Parathyroid adenoma (tissue), 2 donors: ENCODE measurements at regions not wholly inside any gene's neighbourhood (a gene's known extent, or its start where the extent isn't known, plus 50 kb on each side); places are given as distances from the start of the nearest gene placed in this dataset.

ENCODE experiments used
- H2AFZ ChIP-seq: fragments of 300-600 bp; sonication (generic); one replicate; pipeline ENCODE4 v1.7.0; 2017; ENCODE audit warnings: antibody characterized with exemption, mild to moderate bottlenecking
- H3K27ac ChIP-seq: fragments of 300-600 bp; sonication (generic); one replicate; pipeline ENCODE4 v1.7.0; 2017
- H3K27me3 ChIP-seq: fragments of 300-600 bp; sonication (generic); one replicate; pipeline ENCODE4 v1.7.0; 2017; ENCODE audit warnings: low read length; ENCODE audit not compliant: control insufficient read depth, insufficient read depth
- H3K36me3 ChIP-seq: fragments of 300-600 bp; sonication (generic); one replicate; pipeline ENCODE4 v1.7.0; 2017; ENCODE audit warnings: low read length; ENCODE audit not compliant: control insufficient read depth, insufficient read depth
- H3K4me1 ChIP-seq: fragments of 300-600 bp; sonication (generic); one replicate; pipeline ENCODE4 v1.7.0; 2017; ENCODE audit warnings: control low read depth
- H3K4me2 ChIP-seq: fragments of 300-600 bp; sonication (generic); one replicate; pipeline ENCODE4 v1.7.0; 2017; ENCODE audit warnings: low read length
- H3K4me3 ChIP-seq: fragments of 300-600 bp; sonication (generic); one replicate; pipeline ENCODE4 v1.7.0; 2017; ENCODE audit warnings: low read depth, low read length
- H3K79me2 ChIP-seq: fragments of 300-600 bp; sonication (generic); one replicate; pipeline ENCODE4 v1.7.0; 2017; ENCODE audit warnings: control low read depth
- H3K9ac ChIP-seq: fragments of 300-600 bp; sonication (generic); one replicate; pipeline ENCODE4 v1.7.0; 2017; ENCODE audit warnings: mild to moderate bottlenecking
- H3K9me3 ChIP-seq: fragments of 300-600 bp; sonication (generic); one replicate; pipeline ENCODE4 v1.7.0; 2017; ENCODE audit warnings: low read length; ENCODE audit not compliant: control insufficient read depth
- TF ChIP-seq, protein P1 (sequence below): fragments of 300-600 bp; sonication (generic); IDR thresholded peaks from one replicate; pipeline ENCODE4 v1.7.0; 2017; ENCODE audit warnings: antibody characterized with exemption, mild to moderate bottlenecking
- donor health status: primary hyperparathyroidism.

- no peak overlapping the region for H3K9ac ChIP-seq
- H3K9me3 ChIP-seq: no peaks in the 10 kb centered on the region
- no peaks in the 10 kb centered on the region for H3K4me1 ChIP-seq
- H3K27me3 ChIP-seq: no peaks in the 10 kb centered on the region
- H3K79me2 ChIP-seq: no peaks in the 10 kb centered on the region
- TF ChIP-seq, protein P1, sequence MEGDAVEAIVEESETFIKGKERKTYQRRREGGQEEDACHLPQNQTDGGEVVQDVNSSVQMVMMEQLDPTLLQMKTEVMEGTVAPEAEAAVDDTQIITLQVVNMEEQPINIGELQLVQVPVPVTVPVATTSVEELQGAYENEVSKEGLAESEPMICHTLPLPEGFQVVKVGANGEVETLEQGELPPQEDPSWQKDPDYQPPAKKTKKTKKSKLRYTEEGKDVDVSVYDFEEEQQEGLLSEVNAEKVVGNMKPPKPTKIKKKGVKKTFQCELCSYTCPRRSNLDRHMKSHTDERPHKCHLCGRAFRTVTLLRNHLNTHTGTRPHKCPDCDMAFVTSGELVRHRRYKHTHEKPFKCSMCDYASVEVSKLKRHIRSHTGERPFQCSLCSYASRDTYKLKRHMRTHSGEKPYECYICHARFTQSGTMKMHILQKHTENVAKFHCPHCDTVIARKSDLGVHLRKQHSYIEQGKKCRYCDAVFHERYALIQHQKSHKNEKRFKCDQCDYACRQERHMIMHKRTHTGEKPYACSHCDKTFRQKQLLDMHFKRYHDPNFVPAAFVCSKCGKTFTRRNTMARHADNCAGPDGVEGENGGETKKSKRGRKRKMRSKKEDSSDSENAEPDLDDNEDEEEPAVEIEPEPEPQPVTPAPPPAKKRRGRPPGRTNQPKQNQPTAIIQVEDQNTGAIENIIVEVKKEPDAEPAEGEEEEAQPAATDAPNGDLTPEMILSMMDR: no peak
- H3K4me2 ChIP-seq: no peak overlapping the region
- no peak overlapping the region for H3K27ac ChIP-seq
- H2AFZ ChIP-seq: no peak overlapping the region
- H3K36me3 ChIP-seq: no peaks in the 10 kb centered on the region
- no peak overlapping the region for H3K4me3 ChIP-seq
Measured at GRCh38 chr13:105273665-105274222, 1261.7 kb downstream of the EFNB2 start.

- H3K27me3 ChIP-seq: no peaks in the 10 kb centered on the region
- no peak overlapping the region for H2AFZ ChIP-seq
- no peak overlapping the region for H3K27ac ChIP-seq
- H3K36me3 ChIP-seq: no peaks in the 10 kb centered on the region
- no peak overlapping the region for H3K4me3 ChIP-seq
- H3K9ac ChIP-seq: no peak overlapping the region
- no peaks in the 10 kb centered on the region for H3K4me1 ChIP-seq
- no peak overlapping the region for H3K4me2 ChIP-seq
- TF ChIP-seq, protein P1: no peak
- no peaks in the 10 kb centered on the region for H3K79me2 ChIP-seq
- H3K9me3 ChIP-seq: no peaks in the 10 kb centered on the region
Measured at GRCh38 chr13:105272660-105273631, 1262.5 kb downstream of the EFNB2 start.

GRCh38 chr13:105266615-105267014 lies 1268.8 kb downstream of the EFNB2 start:
- Histone ChIP-seq H3K27me3 (no peaks in the 10 kb centered on the region), H3K36me3 (no peaks in the 10 kb centered on the region), H3K4me3 (no peak overlapping the region), H3K9ac (no peak overlapping the region), H3K4me1 (no peaks in the 10 kb centered on the region), H2AFZ (no peak overlapping the region), H3K27ac (no peak overlapping the region), H3K4me2 (no peak overlapping the region), H3K79me2 (no peaks in the 10 kb centered on the region), H3K9me3 (no peaks in the 10 kb centered on the region)
- TF ChIP-seq, protein P1: no peak

DNA sequence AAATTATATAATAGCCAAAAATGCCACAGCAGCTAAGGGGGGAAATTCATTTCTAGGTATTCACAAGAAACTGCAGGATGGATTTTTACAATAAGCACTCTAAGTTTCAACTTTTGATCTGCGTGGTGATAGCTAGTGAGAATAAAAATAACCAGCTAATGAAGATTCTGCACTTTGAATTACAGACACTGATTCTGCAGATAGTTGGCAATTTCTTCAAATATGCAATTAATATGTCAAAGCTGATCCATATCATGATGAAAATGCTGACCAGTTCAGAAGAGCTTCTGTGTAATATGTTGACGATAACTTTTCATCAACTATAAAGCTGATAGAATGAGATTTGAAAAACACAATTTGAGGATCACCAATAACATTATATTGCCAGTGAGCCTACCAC lies 1272.9 kb downstream of the EFNB2 start:
- Histone ChIP-seq H2AFZ (no peak overlapping the region), H3K36me3 (no peaks in the 10 kb centered on the region), H3K79me2 (no peaks in the 10 kb centered on the region), H3K27me3 (no peaks in the 10 kb centered on the region), H3K9ac (no peak overlapping the region), H3K27ac (no peak overlapping the region), H3K4me3 (no peak overlapping the region), H3K4me1 (no peaks in the 10 kb centered on the region), H3K4me2 (no peak overlapping the region), H3K9me3 (no peaks in the 10 kb centered on the region)
- TF ChIP-seq, protein P1: no peak
